ENCODE measurements at regions not wholly inside any gene's neighbourhood (a gene's known extent, or its start where the extent isn't known, plus 50 kb on each side); places are given as distances from the start of the nearest gene placed in this dataset.
"Not testable (repeated sequence)": the region's sequence is repeated elsewhere in the genome, so short reads cannot be mapped to it uniquely, and the experiment has no call there.

DNA sequence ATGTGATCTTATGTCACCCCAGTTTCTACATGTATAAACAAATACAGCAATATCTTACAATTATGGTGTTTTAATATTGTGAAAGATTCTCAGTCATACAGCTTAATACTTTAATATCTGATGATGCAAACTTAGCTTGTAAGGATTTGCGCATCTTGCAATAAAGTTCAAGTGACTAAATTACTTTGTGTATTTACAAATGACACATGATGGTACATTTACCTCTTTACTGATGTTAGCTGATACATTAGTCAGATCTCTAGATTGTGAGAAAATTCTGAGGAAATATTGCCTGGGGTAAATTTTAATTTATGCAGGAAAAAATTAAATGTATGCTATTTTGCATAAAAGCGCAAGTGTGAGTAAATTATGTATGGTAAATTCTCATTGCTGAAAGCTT is 418.8 kb upstream of the MMS22L start:
- DNase-seq: no peak

DNA sequence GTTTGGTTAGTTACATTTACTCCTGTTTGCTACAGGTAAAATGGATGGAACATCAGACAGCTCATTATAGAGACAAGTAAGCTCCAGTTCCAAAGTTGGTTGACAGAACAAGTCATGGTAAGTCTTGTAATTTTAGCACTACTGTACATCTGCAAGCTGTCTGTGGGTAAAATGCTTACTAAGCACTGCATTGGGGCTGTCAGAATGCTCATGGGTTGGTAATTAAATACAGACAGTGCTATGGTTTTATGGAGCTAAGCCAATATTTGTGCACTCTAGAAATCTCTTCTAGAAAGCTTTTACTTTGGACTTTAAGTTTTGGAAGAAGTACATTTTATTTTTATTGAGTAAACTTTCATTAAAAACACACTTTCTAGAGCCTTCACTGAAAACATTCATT is 419.2 kb upstream of the MMS22L start:
- DNase-seq: no peak

DNA sequence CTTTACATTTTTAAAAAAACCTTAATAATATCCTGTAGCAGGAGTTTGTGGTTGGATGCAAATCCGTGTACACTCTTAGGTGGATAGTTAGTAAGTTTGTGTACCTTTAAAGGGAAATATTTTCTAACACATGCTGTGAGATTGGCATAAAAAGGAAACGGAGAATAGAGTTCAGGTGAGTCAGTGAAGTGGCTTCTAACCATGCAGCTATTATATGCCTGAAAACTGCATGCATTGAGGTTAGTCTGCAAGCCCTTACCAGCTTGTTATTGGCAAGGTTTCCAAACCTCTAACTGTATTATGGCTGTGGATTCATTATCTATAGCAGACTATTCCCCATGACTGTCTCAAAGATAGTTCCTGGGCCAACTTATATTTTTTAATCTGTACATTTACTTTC is 420.6 kb upstream of the MMS22L start:
- DNase-seq: no peak

DNA sequence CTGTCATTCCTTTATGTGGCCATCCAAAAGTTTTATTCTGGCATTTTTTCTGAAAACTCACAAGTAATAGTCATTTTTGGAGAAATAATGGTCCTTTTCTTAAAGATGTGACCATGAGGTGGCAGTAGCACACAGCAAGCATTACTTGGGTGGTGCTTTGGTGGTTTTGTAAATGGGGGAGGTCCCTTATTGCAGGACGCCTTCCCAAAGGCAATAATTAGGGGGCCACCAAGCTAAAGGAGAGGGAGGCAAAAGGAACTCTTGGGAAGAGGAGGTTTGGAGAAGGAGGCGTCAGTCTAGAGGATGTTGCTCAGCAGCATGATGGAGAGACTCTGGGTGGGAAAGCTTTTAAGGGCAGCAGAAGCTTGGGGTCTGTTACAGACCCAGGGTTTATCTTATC is 422.6 kb upstream of the MMS22L start:
- DNase-seq: no peak

DNA sequence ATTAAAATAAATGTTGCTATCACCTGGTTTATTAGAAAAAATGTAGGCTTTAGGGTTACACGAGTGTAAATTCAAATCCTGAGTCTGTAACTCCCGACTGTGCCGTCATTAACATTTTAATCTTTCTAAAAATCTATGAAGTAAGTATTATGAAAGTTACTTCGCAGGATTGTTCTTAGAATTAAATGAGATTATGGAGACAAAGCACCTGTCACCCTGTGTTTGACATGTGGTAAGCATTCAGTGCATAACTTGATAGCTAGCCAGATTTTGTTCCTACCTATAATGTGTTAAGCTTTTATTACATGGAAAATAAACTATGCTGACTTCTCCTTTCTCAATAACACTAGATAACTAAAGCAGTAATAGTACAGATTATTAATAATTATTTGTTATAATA is 429.7 kb upstream of the MMS22L start:
- no peak for DNase-seq

DNA sequence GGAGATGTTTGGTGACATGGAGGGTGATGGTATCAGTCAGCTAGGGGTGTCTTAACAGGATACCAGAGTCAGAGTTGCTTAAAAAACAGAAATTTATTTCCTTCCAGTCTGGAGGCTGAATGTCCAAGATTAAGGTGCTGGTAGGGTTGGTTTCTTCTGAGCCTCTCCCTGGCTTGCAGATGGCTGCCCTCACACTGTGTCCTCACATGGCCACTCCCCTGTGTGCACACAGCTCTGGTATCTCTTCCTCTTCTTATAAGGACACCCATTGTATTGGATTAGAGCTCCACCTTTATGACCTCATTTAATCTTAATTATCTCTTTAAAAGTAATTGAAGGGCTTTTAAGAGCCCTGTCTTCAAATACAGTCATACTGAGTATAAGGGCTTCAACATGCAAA is 431.8 kb upstream of the MMS22L start:
- no peak for DNase-seq

DNA sequence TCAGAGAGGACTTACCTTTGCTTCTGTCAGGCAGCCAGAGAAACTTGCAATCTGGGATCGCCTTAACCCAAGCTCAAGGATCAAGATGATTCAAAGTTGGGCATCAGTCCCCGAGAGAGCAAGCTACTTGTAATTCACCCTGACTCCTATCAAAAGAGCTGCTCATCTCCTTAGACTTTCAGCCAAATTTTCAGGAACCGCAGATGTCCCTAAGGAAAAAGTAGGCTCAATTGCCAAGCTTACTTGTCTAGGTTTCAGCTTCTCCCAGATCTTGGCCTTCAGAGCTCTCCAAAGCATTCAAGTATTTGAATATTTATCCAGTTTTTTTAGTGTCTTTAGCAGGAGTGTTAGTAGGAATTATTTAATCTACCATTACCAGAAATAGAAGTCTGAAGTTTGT is 434.1 kb upstream of the MMS22L start:
- no peak for DNase-seq

DNA sequence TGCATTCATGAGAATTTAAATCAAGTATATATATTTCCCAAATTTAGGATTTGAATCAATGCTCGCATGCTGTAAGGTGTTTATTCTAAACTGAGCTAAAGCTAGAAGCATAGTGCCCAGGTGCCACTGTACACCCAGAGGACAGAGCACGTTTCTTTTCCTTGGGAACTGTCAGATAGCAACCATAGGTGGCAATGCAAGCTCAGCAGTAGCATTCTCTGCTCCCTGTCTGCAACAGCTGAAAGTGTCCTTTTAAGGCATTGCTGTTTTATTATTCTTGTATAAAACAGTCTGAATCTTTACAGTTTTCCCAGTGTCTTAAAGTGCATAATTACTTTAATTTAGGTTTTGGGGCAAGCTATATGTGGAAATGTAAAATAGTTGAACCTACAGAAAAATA is 443.4 kb upstream of the MMS22L start:
- DNase-seq: peak; percentile 1

DNA sequence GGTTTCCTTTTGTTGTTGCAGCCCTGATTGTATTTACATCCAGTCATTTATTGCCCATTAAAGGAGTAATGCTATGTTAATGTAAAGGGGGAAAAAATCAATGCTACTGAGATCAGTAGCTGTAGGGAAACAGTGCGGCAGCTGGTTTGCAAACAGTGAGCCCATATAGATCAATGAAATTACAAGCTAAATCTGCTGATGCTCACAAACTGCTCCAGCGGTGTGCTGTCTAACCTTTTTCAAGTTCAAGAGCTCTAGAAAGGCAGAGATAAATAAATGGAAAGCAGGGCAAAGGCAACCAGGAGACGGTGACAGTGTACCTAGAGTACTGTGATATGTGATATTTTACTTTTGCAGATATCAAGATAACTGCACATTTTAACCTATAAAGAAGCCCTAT is 449.0 kb upstream of the MMS22L start:
- DNase-seq: no peak

DNA sequence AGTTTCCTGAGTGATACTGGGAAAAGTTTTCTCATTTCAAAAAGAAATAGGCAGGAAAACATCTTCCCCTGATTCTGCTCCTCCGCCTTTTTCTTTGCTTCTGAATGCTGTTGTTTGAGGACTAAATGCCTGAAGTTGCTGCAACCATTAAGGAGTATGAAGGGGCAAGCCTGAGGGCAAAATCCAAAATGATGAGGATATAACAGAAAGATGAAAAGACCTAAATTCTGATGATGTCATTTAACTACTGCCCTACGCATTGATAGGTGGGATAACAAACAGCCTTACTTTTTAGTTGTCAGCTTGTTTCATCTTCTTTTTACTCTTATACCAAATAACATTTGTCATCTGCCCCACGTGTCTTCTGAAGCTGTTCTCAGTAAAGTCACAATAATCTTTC is 474.6 kb upstream of the MMS22L start:
- DNase-seq: no peak

DNA sequence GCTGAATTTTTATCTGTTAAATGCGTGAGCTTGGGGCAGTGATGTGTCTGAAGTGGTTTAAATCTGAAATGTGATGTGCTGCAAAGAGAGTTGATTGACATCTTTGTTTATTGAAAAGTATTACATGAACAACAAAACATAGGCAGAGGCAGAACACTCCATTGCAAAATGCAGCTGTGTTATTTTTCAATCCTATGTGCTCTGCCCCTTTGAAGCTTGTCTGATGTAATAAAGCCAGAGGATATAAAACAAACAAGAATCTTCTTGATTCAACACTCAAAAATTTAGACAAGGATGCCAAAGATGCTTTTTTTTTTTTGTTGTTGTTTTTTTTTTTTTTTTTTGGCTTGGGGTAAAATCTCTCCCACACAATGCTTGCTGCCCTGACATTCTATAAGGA is 482.4 kb upstream of the MMS22L start:
- no peak for DNase-seq

DNA sequence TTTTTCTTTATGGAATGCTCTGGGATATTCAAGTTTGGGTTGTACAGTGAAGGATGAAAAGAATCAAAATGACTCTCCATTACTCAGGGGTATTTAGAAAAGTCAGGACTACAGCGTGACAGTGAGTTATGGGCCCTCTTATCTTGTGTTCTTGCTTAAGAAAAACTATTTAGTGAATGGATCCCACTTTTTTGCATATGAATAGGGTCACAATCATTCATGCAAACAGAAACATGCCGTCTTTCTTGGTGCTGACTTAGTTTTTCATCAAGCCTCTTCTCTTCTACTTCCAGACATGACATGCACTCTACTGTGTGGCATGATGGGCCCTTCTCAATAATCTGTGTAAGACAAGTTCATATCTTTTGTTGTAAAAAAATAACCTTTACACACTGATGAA is 488.4 kb upstream of the MMS22L start:
- no peak for DNase-seq

DNA sequence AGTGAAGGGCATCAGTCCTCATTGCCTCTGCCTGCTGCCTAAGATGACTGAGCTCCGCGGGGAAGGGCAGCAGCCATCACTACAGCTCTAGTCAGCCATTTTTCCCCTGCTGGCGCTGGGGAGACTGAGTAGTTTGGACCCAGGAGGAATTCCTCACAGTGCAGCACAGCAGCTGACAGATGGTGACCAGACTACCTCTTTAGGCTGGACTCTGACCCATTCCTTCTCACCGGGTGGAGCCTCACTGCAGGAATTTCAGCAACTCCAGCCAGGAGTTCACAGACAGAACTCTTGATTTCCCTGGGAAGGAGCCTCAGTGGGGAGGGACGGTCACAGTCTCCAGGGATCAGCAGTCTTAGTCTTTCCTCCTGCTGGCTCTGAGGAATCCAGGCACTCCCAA is 492.0 kb upstream of the MMS22L start:
- DNase-seq: no peak

DNA sequence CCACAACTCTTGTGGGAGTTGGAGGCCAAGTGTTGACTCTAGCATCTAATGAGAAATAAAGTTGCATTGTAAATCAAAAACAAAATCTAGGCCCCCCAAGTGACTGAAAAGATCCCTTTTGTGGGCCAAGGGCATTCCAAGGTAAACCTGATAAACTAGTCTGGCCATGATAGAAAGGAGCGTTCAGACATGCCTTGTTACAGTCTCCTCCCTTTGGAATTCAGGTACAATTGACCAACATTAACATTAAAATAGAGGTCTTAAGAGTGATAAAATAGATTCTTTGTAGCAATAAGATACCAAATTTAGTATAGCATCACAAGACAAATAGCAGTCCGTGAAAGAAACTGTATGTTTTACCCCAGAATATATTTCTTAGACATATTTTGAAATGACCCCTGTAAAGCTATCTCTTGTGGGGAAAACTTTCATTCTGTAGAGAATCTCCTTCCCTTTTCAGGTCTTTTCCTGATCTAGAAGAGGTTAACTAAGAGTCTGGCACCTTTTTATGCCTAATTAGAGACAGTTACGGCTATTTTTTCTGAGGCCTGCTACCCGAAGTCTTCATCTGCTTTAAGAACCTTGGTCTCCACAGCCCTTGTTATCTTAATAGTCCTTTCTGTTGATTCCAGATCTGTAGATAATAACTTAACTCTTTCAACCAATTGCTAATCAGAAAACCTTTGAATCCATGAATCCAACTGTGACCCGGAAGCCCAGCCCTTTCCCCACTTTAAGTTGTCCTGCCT is 495.4 kb upstream of the MMS22L start:
- DNase-seq: no peak

DNA sequence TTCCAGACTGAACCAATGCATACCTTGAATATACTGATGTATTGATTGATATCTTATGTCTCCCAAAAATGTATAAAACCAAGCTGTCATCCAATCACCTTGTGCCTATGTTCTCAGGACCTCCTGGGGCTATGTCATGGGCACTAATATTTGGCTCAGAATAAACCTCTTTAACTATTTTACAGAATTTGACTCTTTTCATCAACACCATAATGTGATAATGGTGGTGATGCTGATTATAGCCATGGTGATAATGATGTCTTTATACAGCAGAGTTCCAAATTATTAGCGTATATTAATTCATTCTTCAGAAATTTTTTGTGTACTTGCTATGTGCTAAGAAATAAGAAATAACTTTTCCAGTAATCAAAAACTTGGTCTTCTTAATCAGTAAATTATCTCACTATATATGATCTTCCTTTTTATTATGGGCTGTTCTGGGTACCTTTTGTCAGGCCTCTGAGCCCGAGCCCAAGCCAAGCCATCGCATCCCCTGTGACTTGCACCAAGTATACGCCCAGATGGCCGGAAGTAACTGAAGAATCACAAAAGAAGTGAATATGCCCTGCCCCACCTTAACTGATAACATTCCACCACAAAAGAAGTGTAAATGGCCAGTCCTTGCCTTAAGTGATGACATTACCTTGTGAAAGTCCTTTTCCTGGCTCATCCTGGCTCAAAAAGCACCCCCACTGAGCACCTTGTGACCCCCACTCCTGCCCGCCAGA is 496.2 kb upstream of the MMS22L start:
- not testable (repeated sequence) for DNase-seq

DNA sequence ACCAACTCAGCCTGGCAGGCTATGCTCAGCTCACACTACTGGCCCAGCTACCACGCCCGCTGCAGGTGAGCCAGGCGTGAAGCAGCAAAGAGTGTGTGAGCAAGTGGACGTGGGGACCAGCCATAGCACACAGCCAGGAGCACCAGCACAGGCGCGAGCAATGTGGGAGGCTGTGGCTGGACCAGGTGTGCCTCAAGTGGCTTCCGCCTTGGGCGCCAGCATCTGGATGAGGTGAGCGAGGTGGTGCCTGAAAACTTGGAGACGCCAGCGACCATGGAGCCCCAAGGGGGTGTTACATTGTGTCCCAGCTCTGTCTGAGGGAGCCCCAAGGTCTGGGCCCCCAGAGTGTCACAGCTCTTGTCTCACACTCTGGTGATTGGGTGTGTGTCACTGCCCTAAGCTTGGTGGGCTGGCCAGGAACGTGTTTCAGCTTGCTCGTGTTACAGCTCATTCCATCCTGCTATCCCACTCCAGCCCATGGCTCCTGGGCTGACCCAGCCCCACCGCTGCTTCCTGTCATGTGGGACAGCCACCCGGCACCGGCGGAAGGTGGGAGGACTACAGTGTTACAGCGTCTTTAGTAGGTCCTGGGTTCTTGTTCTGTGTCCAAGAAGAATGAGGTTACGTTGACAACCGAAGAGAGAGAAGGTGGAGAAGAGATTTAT is 508.0 kb upstream of the MMS22L start:
- no peak for DNase-seq

DNA sequence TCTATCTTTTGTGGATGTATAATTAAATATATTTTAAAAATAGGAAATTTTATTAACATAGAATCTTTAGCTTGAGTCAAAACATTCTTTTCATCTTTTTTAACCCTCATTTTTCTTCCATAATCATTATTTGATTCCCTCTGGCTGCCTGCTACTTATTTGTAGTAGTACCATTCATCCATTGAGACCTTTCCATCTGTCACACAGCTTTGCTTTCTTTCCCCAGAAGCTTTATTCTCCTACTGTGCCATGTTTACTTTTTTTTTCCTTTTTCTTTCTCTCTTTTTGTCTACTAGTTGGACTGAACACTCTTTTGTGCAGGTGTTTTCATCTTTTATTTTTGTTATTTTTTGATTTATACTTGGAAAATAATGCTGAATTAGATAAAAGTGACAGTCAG is 522.6 kb upstream of the MMS22L start:
- peak; percentile 6 for DNase-seq

DNA sequence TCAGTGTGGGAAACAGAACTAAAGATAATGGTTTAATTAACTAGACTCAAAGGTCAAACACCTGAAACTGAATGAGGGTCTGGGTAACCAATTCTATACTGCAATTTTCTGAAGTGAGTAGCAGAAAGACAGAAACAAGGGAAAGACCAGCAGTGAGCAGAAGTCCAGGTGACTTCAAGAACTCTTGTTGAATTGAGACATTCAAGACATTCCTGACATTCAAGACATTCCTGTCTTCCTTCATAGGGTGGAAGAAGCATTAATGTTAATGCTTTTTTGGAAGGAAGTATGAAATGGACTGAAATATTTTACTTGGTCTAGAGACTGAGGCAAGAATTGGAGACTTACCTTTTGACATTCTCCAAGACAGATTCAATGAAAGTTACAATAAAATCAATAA is 529.9 kb upstream of the MMS22L start:
- DNase-seq: no peak

DNA sequence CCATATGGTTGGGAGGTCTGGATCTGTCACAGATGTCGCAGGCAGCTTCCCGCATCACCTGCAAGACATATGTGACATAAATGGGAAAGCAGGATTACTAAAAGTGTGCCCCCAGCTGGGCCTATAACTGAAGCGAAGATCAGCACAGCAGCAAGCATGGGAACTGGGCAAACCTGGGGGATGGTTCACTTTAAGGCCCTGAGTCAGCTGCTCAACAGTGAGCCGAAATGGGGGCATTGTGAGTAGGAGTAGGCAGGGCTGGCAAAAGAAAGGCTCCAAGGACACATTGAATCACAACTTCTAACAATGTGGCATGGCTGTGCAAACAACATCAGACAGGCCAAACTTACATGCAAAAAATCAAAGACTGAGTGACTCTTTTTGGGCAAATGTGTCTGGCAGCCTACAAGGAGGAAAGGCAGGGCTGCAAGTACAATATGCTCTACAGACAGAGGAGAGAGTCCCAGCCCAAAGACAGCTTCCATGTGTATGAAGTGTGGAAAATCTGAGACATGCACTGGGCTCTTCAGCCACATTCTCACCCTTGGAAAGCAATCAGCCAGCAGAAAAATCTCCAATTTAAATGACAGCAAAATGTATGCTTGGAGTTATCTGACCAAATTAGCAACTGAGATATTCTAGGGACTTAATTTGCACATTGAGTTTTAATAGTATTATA is 531.0 kb upstream of the MMS22L start:
- no peak for DNase-seq

DNA sequence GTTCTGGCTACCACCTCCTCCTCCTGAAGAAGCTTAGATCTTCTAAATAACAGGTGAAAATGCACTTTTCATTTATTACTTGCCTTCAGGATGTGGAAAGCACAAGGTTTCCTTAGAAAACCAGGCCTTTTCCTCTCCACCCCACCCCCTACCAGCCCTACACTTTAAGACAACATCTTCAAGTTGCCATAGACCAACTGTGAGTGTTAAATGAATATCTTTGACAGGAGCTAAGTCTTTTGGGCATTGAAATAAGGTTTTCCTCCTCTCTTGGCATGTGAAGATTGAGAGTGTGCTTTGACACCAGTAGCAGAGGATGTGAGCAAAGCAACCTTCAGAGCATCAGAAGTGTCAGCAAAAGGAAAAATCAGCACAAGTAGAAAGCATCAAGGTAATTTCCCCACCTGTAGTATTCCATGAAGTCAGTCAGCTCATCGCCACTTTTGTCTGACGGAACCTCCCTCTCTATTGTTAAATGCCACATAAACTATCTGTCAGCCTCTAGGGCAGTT is 532.3 kb upstream of the MMS22L start:
- DNase-seq: no peak

DNA sequence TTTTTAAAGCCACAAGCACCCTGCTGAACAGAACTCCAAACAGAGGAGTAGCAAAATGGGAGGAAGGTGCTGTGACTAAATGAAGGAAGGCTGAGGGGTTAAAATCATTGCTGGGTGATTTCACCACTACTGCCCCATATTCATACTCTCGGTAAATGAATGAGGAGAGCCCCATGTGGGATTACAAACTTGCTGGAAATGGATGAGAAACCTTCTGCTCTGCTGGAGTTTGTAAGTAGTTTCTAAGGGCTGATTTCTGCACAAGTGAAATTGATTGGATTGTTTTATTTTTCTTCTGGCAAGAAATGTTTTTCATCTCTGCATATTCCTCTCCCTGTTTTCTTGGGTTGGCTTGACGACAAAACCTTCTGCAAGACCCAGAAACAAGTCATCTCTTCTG is 533.5 kb upstream of the MMS22L start:
- no peak for DNase-seq

DNA sequence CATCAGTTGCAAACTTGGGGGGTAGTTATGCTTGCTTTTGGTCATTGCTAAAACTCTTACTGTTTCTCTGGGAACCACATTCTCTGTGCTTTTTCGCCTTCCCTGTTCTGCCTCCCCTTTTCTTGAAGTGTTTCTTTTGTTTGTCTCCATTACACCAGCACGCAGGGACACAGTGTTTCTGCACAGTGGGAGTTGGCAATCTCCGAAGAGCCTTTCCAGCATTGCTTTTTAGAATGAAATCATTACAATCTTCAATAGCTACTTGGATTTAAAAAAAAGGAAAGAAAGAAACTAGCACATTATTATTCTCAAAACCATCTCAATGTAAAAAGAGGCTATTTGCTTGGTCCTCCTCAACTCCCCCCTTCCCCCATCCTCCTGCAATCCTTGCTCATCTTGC is 536.7 kb upstream of the MMS22L start:
- DNase-seq: no peak

DNA sequence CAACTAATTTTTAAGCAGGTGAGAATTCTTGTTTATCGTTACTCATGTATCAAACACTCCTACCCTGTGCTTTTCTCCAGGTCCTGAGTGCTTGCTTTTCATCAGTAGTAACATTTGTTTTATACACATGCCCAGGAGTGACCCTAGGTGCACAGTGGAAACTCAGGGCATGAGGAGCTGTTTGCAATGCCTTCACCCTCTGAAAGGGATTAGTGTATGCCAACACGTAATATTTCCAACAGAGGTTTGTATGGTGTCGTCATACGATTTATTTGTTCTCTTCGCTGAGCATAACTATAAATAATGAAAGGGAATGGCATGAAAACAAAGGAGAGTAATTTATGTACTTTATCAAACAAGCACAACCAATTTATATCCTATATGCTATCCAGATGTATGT is 537.4 kb upstream of the MMS22L start:
- DNase-seq: no peak

DNA sequence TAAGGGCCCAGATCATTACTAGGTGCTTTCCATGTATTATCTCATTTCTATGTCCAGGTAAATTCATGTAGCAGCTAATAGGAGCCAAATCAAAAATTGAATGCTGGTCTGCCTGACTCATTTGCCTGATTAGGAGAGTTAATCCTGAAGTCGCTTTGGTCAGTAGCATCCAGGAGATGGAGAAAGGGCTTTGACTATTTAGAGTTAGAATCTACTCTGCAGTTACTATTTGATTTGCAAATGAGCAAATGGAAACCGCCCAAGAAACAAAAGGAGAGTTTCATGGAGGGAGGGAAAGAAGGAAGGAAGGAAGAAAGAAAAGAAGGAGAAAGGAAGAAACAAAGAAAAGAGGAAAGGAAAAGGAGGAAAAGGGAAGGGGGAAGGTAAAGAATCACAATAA is 539.6 kb upstream of the MMS22L start:
- DNase-seq: no peak
